Right renal pelvis (tissue), 4 donors: ENCODE measurements at regions not wholly inside any gene's neighbourhood (a gene's known extent, or its start where the extent isn't known, plus 50 kb on each side); places are given as distances from the start of the nearest gene placed in this dataset.
"Not testable (repeated sequence)": the region's sequence is repeated elsewhere in the genome, so short reads cannot be mapped to it uniquely, and the experiment has no call there.

Experiments
- DNase-seq, 4 donors: peaks; one replicate each; pipeline ENCODE4 v3.0.0-alpha.2; 2013; ENCODE audit warnings: low read depth in 4 of 4, low spot score in 3 of 4, missing footprints in 1 of 4

GRCh38 chr1:83413839-83414107 lies 585.2 kb downstream of the TTLL7 start:
- DNase-seq: not testable (repeated sequence)

- not testable (repeated sequence) for DNase-seq
Measured at GRCh38 chr1:83410746-83411413, 588.1 kb downstream of the TTLL7 start.

- DNase-seq: not testable (repeated sequence)
Measured at GRCh38 chr1:83406693-83407371, 592.1 kb downstream of the TTLL7 start.

GRCh38 chr1:83405789-83406188 lies 593.1 kb downstream of the TTLL7 start:
- DNase-seq: not testable (repeated sequence)

- not testable (repeated sequence) for DNase-seq
Measured at GRCh38 chr1:83403500-83403899, 595.4 kb downstream of the TTLL7 start.

- not testable (repeated sequence) for DNase-seq
Measured at GRCh38 chr1:83401146-83401545, 597.8 kb downstream of the TTLL7 start.

- DNase-seq: not testable (repeated sequence)
Measured at GRCh38 chr1:83400173-83400572, 598.8 kb downstream of the TTLL7 start.

GRCh38 chr1:83398125-83398524 lies 600.8 kb downstream of the TTLL7 start:
- DNase-seq: not testable (repeated sequence)

GRCh38 chr1:83395130-83395529 lies 603.8 kb downstream of the TTLL7 start:
- not testable (repeated sequence) for DNase-seq

GRCh38 chr1:83386946-83387345 lies 612.0 kb downstream of the TTLL7 start:
- not testable (repeated sequence) for DNase-seq

- DNase-seq: not testable (repeated sequence)
Measured at GRCh38 chr1:83383107-83383506, 615.8 kb downstream of the TTLL7 start.

GRCh38 chr1:83373018-83373417 lies 625.9 kb downstream of the TTLL7 start:
- not testable (repeated sequence) for DNase-seq

- DNase-seq: not testable (repeated sequence)
Measured at GRCh38 chr1:83369853-83370252, 629.1 kb downstream of the TTLL7 start.

GRCh38 chr1:83365320-83365719 lies 633.6 kb downstream of the TTLL7 start:
- not testable (repeated sequence) for DNase-seq

GRCh38 chr1:83345375-83345774 lies 653.6 kb downstream of the TTLL7 start:
- DNase-seq: not testable (repeated sequence)

- DNase-seq: not testable (repeated sequence)
Measured at GRCh38 chr1:83343767-83344166, 655.2 kb downstream of the TTLL7 start.

- not testable (repeated sequence) for DNase-seq
Measured at GRCh38 chr1:83342995-83343394, 655.9 kb downstream of the TTLL7 start.

- DNase-seq: not testable (repeated sequence)
Measured at GRCh38 chr1:83332308-83332707, 666.6 kb downstream of the TTLL7 start.

- DNase-seq: no peak
Measured at GRCh38 chr1:83318366-83318765, 680.6 kb downstream of the TTLL7 start.

- not testable (repeated sequence) for DNase-seq
Measured at GRCh38 chr1:83315446-83315845, 683.5 kb downstream of the TTLL7 start.

- not testable (repeated sequence) for DNase-seq
Measured at GRCh38 chr1:83310161-83310560, 688.8 kb downstream of the TTLL7 start.

GRCh38 chr1:83309035-83309434 lies 689.9 kb downstream of the TTLL7 start:
- not testable (repeated sequence) for DNase-seq
